ENCODE measurements at regions not wholly inside any gene's neighbourhood (a gene's known extent, or its start where the extent isn't known, plus 50 kb on each side); places are given as distances from the start of the nearest gene placed in this dataset.

DNA sequence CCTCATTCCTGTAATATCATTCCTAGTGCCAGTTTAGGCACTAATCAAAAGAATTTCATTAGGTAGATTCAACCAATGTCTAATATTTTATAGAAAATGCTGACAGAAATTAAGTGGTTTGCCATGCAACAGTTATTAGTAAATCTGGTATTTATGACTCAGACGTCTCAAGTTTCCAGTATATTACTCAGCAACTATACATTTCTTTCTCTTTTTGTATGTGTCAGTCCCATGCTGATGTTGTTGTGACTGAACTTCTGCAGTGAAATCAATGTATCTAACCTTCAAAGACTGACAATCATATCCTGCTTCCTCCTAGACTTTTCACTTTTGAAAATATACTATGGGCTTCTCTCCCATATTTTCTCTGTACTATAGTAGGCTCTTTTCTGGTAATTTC lies 822.5 kb downstream of the NR2F1-AS1 start:
- TF ChIP-seq REST (IDR thresholded peaks at IDR 0.05; ENCODE audit: unreplicated experiment) (no peak), ZNF114 (CRISPR knock-in tag; IDR thresholded peaks at IDR 0.05) (no peak)
- TF ChIP-seq, protein P1, sequence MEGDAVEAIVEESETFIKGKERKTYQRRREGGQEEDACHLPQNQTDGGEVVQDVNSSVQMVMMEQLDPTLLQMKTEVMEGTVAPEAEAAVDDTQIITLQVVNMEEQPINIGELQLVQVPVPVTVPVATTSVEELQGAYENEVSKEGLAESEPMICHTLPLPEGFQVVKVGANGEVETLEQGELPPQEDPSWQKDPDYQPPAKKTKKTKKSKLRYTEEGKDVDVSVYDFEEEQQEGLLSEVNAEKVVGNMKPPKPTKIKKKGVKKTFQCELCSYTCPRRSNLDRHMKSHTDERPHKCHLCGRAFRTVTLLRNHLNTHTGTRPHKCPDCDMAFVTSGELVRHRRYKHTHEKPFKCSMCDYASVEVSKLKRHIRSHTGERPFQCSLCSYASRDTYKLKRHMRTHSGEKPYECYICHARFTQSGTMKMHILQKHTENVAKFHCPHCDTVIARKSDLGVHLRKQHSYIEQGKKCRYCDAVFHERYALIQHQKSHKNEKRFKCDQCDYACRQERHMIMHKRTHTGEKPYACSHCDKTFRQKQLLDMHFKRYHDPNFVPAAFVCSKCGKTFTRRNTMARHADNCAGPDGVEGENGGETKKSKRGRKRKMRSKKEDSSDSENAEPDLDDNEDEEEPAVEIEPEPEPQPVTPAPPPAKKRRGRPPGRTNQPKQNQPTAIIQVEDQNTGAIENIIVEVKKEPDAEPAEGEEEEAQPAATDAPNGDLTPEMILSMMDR (conservative IDR thresholded peaks at IDR 0.05; ENCODE audit: low read depth in 2 of 2) = no peak

Measured in GM23338 (cell line).